T-helper 2 cell treated with Interferon-gamma antibody and Interleukin-4, amounts not matched to agents 5 μg/mL and 100 μg/mL, for 36 hours (primary cell): ENCODE measurements at regions not wholly inside any gene's neighbourhood (a gene's known extent, or its start where the extent isn't known, plus 50 kb on each side); places are given as distances from the start of the nearest gene placed in this dataset.
"Not testable (repeated sequence)": the region's sequence is repeated elsewhere in the genome, so short reads cannot be mapped to it uniquely, and the experiment has no call there.

Experiments used
- DNase-seq: peaks from one replicate; pipeline ENCODE4 v3.0.0; 2021; ENCODE audit warnings: low spot score
- H3K27ac Mint-ChIP-seq: one replicate; pipeline ENCODE4 v1.8.0; 2021; ENCODE audit warnings: mild to moderate bottlenecking, mixed read lengths
- H3K27me3 Mint-ChIP-seq: one replicate; pipeline ENCODE4 v1.8.0; 2021; ENCODE audit warnings: low read depth, mixed read lengths
- H3K36me3 Mint-ChIP-seq: one replicate; pipeline ENCODE4 v1.8.0; 2021; ENCODE audit warnings: low read depth, mixed read lengths
- H3K4me1 Mint-ChIP-seq: one replicate; pipeline ENCODE4 v1.8.0; 2021; ENCODE audit warnings: low read depth, mixed read lengths
- H3K4me3 Mint-ChIP-seq: one replicate; pipeline ENCODE4 v1.8.0; 2022; ENCODE audit warnings: mild to moderate bottlenecking, moderate library complexity, mixed read lengths
- H3K9me3 Mint-ChIP-seq: one replicate; pipeline ENCODE4 v1.8.0; 2021; ENCODE audit warnings: mixed read lengths

DNA sequence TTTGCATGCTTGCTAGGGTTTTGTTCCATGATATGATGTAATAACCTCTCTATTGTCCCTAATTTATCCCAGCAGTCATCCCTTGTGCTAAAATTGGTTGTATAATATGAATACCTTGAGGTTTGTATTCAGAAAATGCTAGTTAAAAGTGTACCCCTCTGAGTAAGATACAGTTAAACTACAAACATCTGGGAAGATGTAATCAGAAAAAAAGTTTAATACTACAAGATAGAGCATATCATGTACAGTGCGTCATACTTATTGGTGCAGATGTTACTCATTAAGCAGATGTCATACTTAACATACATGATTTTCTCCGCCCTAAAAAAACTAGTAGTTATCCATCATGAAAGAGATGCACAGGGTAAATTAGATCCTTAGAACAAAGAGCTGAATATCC is 336.1 kb upstream of the KCND2 start:
- H3K4me3 Mint-ChIP-seq, result no peak overlapping the region
- no peak overlapping the region for H3K27ac Mint-ChIP-seq
- H3K9me3 Mint-ChIP-seq, result no peaks in the 10 kb centered on the region
- no peak for DNase-seq
- H3K36me3 Mint-ChIP-seq, result no peaks in the 10 kb centered on the region
- no peaks in the 10 kb centered on the region for H3K4me1 Mint-ChIP-seq
- no peaks in the 10 kb centered on the region for H3K27me3 Mint-ChIP-seq

DNA sequence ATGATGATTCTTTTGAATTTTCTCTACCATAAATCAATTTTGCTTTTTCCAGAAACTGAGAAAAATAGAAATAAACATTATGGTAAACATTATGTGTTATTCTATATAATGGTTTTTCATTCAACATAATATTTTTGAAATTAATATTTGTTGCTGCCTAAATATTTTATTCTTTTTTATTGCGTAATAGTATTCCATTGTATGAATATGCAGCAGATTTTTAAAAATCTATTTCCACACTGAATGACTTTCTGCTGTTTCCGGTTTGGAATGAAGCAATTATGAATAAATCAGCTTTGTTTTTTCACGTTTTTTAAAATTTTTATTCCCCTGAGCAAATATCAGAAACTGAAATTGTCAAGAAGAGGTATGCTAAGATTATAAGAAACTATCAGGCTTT is 335.2 kb upstream of the KCND2 start:
- Mint-ChIP-seq H3K27ac (no peak overlapping the region), H3K4me3 (no peak overlapping the region)

DNA sequence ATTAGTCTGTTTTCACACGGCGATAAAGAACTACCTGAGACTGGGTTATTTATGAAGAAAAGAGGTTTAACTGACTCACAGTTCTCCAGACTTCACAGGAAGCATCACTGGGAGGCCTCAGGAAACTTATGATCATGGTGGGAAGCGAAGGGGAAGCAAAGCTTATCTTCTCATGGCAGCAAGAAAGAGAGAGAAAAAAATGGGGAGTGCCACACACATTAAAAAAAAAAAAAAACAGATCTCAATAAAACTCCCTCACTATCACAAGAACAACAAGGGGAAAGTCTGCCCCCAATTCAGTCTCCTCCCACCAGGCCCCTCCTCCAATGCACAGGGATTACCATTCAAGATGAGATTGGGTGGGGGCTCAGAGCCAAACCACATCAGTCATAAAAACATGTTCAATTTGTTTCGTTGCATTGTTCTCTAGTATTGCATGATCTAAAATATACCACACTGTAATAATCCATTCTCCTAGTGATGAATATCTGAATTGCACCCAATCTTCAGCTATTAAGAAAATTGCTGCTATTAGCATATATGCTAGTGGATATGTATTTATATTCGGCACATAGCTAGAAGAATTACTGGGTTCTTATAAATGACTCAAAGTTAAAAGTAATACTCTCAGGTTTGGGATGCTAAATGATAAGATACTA is 328.9 kb upstream of the KCND2 start:
- Mint-ChIP-seq H3K4me1 (no peaks in the 10 kb centered on the region), H3K4me3 (no peak overlapping the region)

More for the DNA sequence above, 335.2 kb upstream of the KCND2 start:
- H3K4me1 Mint-ChIP-seq, result no peaks in the 10 kb centered on the region
- H3K27me3 Mint-ChIP-seq, result no peaks in the 10 kb centered on the region
- no peak for DNase-seq
- H3K36me3 Mint-ChIP-seq, result no peaks in the 10 kb centered on the region
- H3K9me3 Mint-ChIP-seq, result no peaks in the 10 kb centered on the region

DNA sequence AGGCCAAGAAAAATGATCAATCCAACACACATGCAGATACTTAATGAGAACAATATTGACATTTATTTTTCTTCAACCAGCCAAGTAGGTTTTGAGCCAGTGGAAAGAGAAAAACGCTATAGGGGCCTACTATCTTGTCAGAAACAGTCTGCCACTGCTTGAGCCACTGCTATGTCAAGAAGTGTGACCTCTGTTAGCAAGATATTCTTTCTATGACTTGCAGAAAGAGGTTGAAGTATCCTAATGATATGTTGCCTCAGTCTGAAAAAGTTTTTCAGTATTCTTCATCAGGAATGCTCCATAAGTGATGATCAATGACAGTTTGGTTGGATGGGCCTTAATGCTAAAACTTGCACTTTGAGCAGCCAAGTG is 328.4 kb upstream of the KCND2 start:
- no peaks in the 10 kb centered on the region for H3K9me3 Mint-ChIP-seq
- no peak overlapping the region for H3K27ac Mint-ChIP-seq
- H3K36me3 Mint-ChIP-seq, result no peaks in the 10 kb centered on the region
- H3K4me3 Mint-ChIP-seq, result no peak overlapping the region
- no peak for DNase-seq
- no peaks in the 10 kb centered on the region for H3K27me3 Mint-ChIP-seq
- H3K4me1 Mint-ChIP-seq, result no peaks in the 10 kb centered on the region

More for the DNA sequence above, 328.9 kb upstream of the KCND2 start:
- Mint-ChIP-seq H3K27me3 (no peaks in the 10 kb centered on the region), H3K9me3 (no peaks in the 10 kb centered on the region), H3K27ac (no peak overlapping the region), H3K36me3 (no peaks in the 10 kb centered on the region)
- no peak for DNase-seq

DNA sequence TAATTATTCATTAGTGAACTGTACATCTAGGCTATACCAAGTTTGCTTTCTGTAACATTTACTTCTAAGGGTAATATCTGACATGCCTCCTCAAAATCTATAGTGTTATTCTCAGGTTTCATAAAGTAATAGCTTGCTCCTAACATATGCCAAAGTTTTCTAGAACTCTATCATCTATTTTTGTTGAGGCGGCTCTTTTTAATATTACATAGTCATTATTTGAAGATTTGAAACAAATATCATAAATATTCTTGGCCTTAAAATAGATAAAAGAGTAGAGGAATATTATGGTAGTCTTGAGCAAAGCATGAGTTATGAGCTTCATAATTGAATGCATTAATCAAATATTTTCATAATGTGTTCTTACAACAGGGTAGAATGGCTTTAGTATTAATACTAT is 327.2 kb upstream of the KCND2 start:
- DNase-seq, result no peak

DNA sequence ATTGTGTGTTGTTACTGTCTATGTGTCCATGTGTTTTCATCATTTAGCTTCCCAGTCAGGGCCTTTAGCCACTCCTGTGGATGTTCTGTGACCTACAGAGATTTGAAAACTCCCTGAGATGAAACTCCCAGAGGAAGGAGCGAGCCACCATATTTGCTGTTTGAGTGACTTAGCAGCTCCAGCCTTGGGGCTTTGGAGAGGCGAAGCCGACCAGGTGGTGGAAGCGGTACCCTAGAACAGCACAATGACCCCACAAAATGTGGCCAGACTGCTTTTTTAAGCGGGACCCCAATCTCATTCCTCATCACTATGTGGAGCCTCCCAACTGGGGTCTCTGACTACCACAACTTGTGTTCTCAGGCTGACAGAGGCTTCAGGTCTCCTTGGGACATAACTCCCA is 323.9 kb upstream of the KCND2 start:
- H3K27ac Mint-ChIP-seq, result no peak overlapping the region
- H3K27me3 Mint-ChIP-seq, result no peaks in the 10 kb centered on the region
- DNase-seq, result no peak
- H3K9me3 Mint-ChIP-seq, result peaks cover 8% of the 10 kb centered on the region
- H3K4me3 Mint-ChIP-seq, result no peak overlapping the region
- H3K4me1 Mint-ChIP-seq, result no peaks in the 10 kb centered on the region
- H3K36me3 Mint-ChIP-seq, result no peaks in the 10 kb centered on the region

More for the DNA sequence above, 327.2 kb upstream of the KCND2 start:
- Mint-ChIP-seq H3K36me3 (no peaks in the 10 kb centered on the region), H3K27me3 (no peaks in the 10 kb centered on the region), H3K27ac (no peak overlapping the region), H3K4me1 (no peaks in the 10 kb centered on the region), H3K4me3 (no peak overlapping the region), H3K9me3 (peaks cover 8% of the 10 kb centered on the region)

DNA sequence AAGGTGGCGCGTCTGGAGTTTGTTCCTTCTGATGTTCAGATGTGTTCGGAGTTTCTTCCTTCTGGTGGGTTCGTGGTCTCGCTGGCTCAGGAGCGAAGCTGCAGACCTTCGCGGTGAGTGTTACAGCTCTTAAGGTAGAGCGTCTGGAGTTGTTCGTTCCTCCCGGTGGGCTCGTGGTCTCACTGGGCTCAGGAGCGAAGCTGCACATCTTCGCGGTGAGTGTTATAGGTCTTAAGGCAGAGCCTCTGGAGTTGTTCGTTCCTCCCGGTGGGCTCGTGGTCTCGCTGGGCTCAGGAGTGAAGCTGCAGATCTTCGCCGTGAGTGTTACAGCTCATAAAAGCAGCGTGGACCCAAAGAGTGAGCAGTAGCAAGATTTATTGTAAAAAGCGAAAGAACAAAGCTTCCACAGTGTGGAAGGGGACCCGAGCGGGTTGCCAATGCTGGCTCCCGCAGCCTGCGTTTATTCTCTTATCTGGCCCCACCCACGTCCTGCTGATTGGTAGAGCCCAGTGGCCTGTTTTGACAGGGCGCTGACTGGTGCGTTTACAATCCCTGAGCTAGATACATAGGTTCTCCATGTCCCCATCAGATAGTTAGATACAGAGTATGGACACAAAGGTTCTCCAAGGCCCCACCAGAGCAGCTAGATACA is 322.5 kb upstream of the KCND2 start:
- not testable (repeated sequence) for H3K4me1 Mint-ChIP-seq, H3K27ac Mint-ChIP-seq, H3K27me3 Mint-ChIP-seq, DNase-seq, H3K4me3 Mint-ChIP-seq, H3K36me3 Mint-ChIP-seq, H3K9me3 Mint-ChIP-seq

DNA sequence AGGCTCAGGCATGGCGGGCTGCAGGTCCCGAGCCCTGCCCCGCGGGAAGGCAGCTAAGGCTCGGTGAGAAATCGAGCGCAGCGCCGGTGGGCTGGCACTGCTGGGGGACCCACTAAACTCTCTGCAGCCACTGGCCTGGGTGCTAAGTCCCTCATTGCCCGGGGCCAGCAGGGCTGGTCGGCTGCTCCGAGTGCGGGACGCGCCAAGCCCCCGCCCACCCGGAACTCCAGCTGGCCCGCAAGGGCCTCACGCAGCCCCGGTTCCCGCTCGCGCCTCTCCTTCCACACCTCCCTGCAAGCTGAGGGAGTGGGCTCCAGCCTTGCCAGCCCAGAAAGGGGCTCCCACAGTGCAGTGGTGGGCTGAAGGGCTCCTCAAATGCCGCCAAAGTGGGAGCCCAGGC is 321.4 kb upstream of the KCND2 start:
- H3K4me3 Mint-ChIP-seq, H3K4me1 Mint-ChIP-seq, DNase-seq, H3K36me3 Mint-ChIP-seq, H3K27me3 Mint-ChIP-seq, H3K9me3 Mint-ChIP-seq, H3K27ac Mint-ChIP-seq: not testable (repeated sequence)

DNA sequence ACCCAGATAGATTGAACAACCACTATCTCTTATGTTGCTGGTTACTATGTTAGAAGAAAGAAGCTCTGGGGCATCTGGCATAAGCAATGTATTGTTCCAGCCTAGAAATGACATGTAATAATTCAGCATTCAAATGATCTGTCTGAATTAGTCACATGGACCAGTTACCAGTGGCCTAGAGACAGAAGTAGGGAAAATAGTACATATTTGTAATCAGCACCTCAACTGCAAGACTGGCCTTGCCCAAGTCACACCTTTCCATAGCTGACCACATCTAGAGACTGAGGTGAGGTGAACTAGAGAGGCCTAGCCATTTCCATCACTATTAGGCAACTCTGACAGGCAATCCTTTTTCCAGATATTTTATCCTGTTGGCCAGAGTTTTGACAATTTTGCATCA is 315.6 kb upstream of the KCND2 start:
- Mint-ChIP-seq H3K27me3 (no peaks in the 10 kb centered on the region), H3K4me3 (no peak overlapping the region), H3K36me3 (no peaks in the 10 kb centered on the region), H3K9me3 (no peaks in the 10 kb centered on the region), H3K27ac (no peak overlapping the region), H3K4me1 (no peaks in the 10 kb centered on the region)
- no peak for DNase-seq

DNA sequence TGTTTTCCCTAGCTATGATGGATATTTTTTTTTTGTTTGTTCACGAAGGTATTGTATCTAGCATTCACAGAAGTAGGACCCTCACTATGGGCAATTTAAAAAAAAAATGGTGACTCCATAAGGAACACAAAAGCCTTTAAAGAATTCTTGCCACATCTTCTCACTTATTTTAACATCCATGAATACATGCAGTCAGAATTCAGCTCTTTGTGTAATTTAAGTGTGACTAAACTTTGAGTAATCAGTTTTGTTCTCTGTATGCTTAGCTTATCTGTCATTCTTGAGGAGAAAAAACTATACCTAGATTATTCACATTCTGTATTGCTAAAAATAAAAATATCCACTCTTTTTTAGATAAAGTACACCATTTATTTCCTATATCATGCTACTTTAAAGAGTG is 313.2 kb upstream of the KCND2 start:
- Mint-ChIP-seq H3K36me3 (no peaks in the 10 kb centered on the region), H3K27ac (no peak overlapping the region), H3K9me3 (no peaks in the 10 kb centered on the region), H3K4me3 (no peak overlapping the region), H3K27me3 (no peaks in the 10 kb centered on the region), H3K4me1 (no peaks in the 10 kb centered on the region)
- no peak for DNase-seq

DNA sequence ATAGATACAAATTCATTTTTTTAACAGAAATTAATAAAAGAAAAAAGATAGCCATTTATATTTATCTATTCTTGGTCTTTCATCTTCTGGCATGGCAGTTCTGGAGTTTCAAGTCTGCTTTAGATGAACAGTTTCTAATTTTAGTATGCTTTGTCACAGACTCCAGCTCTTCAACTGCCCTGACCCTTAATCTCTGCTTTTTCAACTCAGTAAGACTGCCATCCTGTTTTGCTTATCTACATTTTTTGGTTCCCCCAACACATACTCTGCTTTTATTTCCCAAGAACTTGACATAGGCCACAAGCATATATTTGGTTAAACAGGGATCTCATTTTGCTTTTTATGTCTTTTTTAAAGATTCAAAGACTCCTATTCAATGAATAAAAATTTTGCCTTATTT is 309.3 kb upstream of the KCND2 start:
- H3K27ac Mint-ChIP-seq, result no peak overlapping the region
- H3K27me3 Mint-ChIP-seq, result no peaks in the 10 kb centered on the region
- no peak for DNase-seq
- H3K4me3 Mint-ChIP-seq, result no peak overlapping the region
- H3K9me3 Mint-ChIP-seq, result no peaks in the 10 kb centered on the region
- no peaks in the 10 kb centered on the region for H3K36me3 Mint-ChIP-seq
- no peaks in the 10 kb centered on the region for H3K4me1 Mint-ChIP-seq

DNA sequence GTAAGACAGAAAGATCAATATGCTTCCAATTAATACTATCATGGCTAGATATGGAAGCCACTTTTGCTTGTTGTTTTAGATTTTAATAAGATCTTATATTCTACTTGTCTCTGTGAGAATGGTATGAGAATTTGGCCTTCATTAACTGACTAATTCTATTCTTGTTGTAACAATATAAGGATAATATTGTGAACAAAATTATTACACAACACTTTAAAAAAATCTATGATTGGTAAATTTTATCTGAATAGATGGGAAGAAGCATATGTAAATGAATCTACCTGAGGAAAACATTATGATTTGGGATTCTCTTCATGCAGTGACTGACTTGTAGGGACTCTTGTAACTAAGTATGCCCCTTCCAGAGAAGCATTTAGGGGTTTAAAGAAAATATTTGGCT is 308.9 kb upstream of the KCND2 start:
- Mint-ChIP-seq H3K27me3 (no peaks in the 10 kb centered on the region), H3K9me3 (no peaks in the 10 kb centered on the region), H3K4me1 (no peaks in the 10 kb centered on the region), H3K27ac (no peak overlapping the region), H3K36me3 (no peaks in the 10 kb centered on the region), H3K4me3 (no peak overlapping the region)
- DNase-seq, result no peak

DNA sequence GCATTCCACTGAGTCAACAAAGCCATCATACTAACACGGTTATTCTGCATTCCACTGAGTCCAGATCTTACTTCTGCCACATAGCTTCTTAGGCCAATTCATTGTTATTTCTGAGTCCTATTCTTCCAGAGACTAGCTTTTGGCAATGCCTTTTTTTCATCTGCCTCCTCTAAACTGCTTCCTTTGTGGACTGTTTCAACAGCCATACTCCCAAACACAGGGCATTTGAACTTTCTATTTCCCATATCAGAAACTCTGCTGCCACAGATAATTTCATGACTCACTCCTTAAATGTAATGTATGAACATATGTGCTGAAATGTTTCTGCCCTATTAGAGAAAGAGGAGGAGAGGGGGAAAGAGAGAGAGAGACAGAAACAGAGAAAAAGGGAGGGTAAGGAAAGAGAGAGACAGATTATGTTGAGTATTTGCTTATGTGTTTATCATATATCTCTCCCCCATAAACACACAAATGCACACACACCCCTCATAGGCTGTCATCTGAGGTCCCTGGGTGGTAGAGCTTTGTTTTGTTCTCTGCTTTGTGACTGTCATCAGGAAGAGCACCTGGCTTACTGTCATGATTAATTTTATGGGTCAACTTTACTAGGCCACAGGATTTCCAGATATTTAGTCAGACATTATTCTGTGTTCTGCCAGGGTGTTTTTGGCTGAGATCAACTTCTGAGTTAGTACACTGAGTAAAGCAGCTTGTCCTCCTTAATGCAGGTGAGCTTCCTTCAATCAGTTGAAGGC is 308.0 kb upstream of the KCND2 start:
- Mint-ChIP-seq H3K9me3 (no peaks in the 10 kb centered on the region), H3K4me1 (no peaks in the 10 kb centered on the region), H3K36me3 (no peaks in the 10 kb centered on the region), H3K27ac (no peak overlapping the region), H3K4me3 (no peak overlapping the region), H3K27me3 (no peaks in the 10 kb centered on the region)
- DNase-seq, result no peak

DNA sequence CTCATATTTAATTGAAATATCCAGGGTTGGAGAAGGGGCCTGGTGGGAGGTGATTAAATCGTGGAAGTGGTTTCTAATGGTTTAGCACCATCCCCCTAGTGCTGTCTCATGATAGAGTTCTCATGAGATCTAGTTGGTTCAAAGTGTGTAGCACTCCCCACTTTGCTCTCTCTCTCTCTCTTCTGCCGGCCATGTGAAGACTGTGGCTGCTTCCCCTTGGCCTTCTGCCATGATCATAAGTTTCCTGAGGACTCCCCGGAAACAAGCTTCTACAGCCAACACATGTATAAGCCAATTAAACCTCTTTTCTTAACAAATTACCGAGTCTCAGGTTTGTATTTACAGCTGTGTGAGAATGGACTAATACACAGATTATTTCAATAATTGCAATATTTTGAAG is 305.8 kb upstream of the KCND2 start:
- DNase-seq, result no peak
- no peak overlapping the region for H3K4me3 Mint-ChIP-seq
- no peaks in the 10 kb centered on the region for H3K4me1 Mint-ChIP-seq
- H3K27me3 Mint-ChIP-seq, result no peaks in the 10 kb centered on the region
- H3K36me3 Mint-ChIP-seq, result no peaks in the 10 kb centered on the region
- no peak overlapping the region for H3K27ac Mint-ChIP-seq
- no peaks in the 10 kb centered on the region for H3K9me3 Mint-ChIP-seq
